ENCODE measurements at regions not wholly inside any gene's neighbourhood (a gene's known extent, or its start where the extent isn't known, plus 50 kb on each side); places are given as distances from the start of the nearest gene placed in this dataset.

GRCh38 chr5:26386532-26386931, 651.9 kb downstream of the CDH9 start:
- TF ChIP-seq PBX3 (IDR thresholded peaks at IDR 0.05; ENCODE audit: insufficient replicate concordance, low read depth, low read length) = no peak
- no peak for TF ChIP-seq RAD21 (IDR thresholded peaks at IDR 0.05; ENCODE audit: insufficient read depth, low read depth, low read length)
- no peak for TF ChIP-seq CEBPB (IDR thresholded peaks at IDR 0.05; ENCODE audit: borderline replicate concordance in 1 of 2, low read depth in 2 of 2, low read length in 2 of 2)
